Panc1 (cell line): ENCODE measurements at regions not wholly inside any gene's neighbourhood (a gene's known extent, or its start where the extent isn't known, plus 50 kb on each side); places are given as distances from the start of the nearest gene placed in this dataset.

Experiments used
- ATAC-seq: fragments of 200-7000 bp; cut with Tn5 transposase; 2 replicates; pipeline ENCODE4 v1.9.1; 2020; ENCODE audit warnings: mild to moderate bottlenecking, moderate library complexity
- BruUV-seq: library from RNA; stranded (reverse); fragments of 400-500 nt; replicated peaks from 2 replicates; lab custom pipeline; 2021; lab: Mats Ljungman, UMichigan
- CTCF ChIA-PET: fragments of 300-600 bp; sonication (Branson Sonifier 250); formaldehyde crosslinking; loops from one replicate; lab custom pipeline; 2022; ENCODE audit warnings: antibody characterized with exemption; lab: Charles Lee
- POLR2A ChIA-PET: fragments of 300-600 bp; sonication (Branson Sonifier 250); formaldehyde crosslinking; loops from one replicate; lab custom pipeline; 2022; ENCODE audit warnings: antibody characterized with exemption; lab: Charles Lee
- DNase-seq: peaks from one replicate; pipeline ENCODE4 v3.0.0-alpha.2; 2010; ENCODE audit warnings: low read depth, low spot score
- H3K27ac ChIP-seq: 2 replicates; pipeline ENCODE4 v1.5.1; 2011; ENCODE audit warnings: mild to moderate bottlenecking, low read length, inconsistent platforms
- H3K27me3 ChIP-seq: fragments of 200-500 bp; sonication (Bioruptor generic); 2 replicates; pipeline ENCODE4 v1.6.0; 2014; ENCODE audit warnings: low read length, inconsistent platforms; ENCODE audit not compliant: control insufficient read depth, insufficient read depth
- H3K36me3 ChIP-seq: fragments of 200-500 bp; sonication (Bioruptor generic); 2 replicates; pipeline ENCODE4 v1.5.1; 2014; ENCODE audit warnings: inconsistent platforms, mild to moderate bottlenecking, low read length, moderate library complexity; ENCODE audit not compliant: control insufficient read depth, insufficient read depth
- H3K4me1 ChIP-seq: 2 replicates; pipeline ENCODE4 v1.5.1; 2011; ENCODE audit warnings: inconsistent platforms, mild to moderate bottlenecking, low read length, moderate library complexity; ENCODE audit not compliant: control insufficient read depth, insufficient read depth
- H3K4me3 ChIP-seq, 2 experiments: 2 replicates each; pipeline ENCODE4 v1.5.1; 2011 to 2012; ENCODE audit warnings: low read depth in 2 of 2, low read length in 2 of 2, mild to moderate bottlenecking in 2 of 2, inconsistent platforms in 1 of 2, moderate library complexity in 1 of 2
- H3K9me3 ChIP-seq: fragments of 200-500 bp; sonication (Bioruptor generic); 2 replicates; pipeline ENCODE4 v1.5.1; 2014; ENCODE audit warnings: low read depth, mild to moderate bottlenecking, inconsistent platforms, low read length, moderate library complexity; ENCODE audit not compliant: control insufficient read depth, insufficient read depth
- POLR2AphosphoS5 ChIP-seq: IDR thresholded peaks from 2 replicates; pipeline ENCODE4 v1.6.1; 2012; ENCODE audit warnings: mild to moderate bottlenecking, low read depth, low read length, moderate library complexity
- SIN3A ChIP-seq: IDR thresholded peaks from 2 replicates; pipeline ENCODE4 v1.6.1; 2012; ENCODE audit warnings: low read depth, mild to moderate bottlenecking, low read length, moderate library complexity, borderline replicate concordance; ENCODE audit not compliant: insufficient read depth
- TCF7L2 ChIP-seq: IDR thresholded peaks from 2 replicates; pipeline ENCODE4 v1.6.1; 2011; ENCODE audit warnings: mild to moderate bottlenecking, low read depth, low read length, inconsistent platforms
- in situ Hi-C: cut with HindIII; loops from 2 replicates; pipeline ENCODE4 v1.10.0; 2016; ENCODE audit warnings: low sequenced_read_pairs, low pct_unique_long_range_greater_than_20kb
- intact Hi-C: fragments of 100-400 bp; cut with micrococcal nuclease; formaldehyde crosslinking; loops from one replicate; pipeline ENCODE4 v1.10.0; 2022; ENCODE audit not compliant: unreplicated experiment
- TF ChIP-seq, protein P1 (sequence below), 2 experiments: IDR thresholded peaks; 2 replicates each; pipeline ENCODE4 v1.6.1; 2011 to 2012; ENCODE audit warnings: low read depth in 2 of 2, control low read depth in 1 of 2, low read length in 1 of 2, mild to moderate bottlenecking in 1 of 2, moderate library complexity in 1 of 2; ENCODE audit not compliant: insufficient read depth in 1 of 2
- TF ChIP-seq, protein P2 (sequence below): fragments of 450-650 bp; IDR thresholded peaks from 2 replicates; pipeline ENCODE4 v1.5.1; 2017; ENCODE audit warnings: mild to moderate bottlenecking

DNA sequence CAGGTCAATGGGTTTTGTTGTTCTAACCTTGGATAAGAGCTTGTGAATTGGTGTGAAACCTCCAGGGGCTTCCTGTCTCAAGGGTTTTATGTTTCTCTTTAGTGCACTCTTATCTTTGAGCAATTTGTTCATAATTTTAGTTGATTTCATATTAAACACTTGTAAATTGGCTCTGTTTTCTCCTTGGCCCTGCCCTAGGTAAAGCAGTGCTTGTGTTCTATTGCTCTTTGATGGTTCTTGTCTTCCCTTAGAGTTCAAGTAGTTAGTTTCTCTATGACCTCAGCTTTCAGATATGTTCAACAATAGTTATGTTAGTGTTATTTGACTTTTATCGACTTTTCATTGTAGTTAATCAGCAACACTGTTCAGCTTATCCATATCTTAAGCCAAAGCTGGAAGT lies 566.4 kb upstream of the POT1 start:
- ChIA-PET POLR2A (no interaction called here), CTCF (no interaction called here)
- H3K4me1 ChIP-seq: no peaks in the 10 kb centered on the region
- no peaks in the 10 kb centered on the region for H3K27me3 ChIP-seq
- no peaks in the 10 kb centered on the region for H3K9me3 ChIP-seq
- H3K27ac ChIP-seq: no peak overlapping the region
- in situ Hi-C loops: no loop called here
- no peak for DNase-seq
- intact Hi-C loops: no loop called here
- H3K36me3 ChIP-seq: no peaks in the 10 kb centered on the region
- no TSS peak for BruUV-seq
- TF ChIP-seq, protein P1, sequence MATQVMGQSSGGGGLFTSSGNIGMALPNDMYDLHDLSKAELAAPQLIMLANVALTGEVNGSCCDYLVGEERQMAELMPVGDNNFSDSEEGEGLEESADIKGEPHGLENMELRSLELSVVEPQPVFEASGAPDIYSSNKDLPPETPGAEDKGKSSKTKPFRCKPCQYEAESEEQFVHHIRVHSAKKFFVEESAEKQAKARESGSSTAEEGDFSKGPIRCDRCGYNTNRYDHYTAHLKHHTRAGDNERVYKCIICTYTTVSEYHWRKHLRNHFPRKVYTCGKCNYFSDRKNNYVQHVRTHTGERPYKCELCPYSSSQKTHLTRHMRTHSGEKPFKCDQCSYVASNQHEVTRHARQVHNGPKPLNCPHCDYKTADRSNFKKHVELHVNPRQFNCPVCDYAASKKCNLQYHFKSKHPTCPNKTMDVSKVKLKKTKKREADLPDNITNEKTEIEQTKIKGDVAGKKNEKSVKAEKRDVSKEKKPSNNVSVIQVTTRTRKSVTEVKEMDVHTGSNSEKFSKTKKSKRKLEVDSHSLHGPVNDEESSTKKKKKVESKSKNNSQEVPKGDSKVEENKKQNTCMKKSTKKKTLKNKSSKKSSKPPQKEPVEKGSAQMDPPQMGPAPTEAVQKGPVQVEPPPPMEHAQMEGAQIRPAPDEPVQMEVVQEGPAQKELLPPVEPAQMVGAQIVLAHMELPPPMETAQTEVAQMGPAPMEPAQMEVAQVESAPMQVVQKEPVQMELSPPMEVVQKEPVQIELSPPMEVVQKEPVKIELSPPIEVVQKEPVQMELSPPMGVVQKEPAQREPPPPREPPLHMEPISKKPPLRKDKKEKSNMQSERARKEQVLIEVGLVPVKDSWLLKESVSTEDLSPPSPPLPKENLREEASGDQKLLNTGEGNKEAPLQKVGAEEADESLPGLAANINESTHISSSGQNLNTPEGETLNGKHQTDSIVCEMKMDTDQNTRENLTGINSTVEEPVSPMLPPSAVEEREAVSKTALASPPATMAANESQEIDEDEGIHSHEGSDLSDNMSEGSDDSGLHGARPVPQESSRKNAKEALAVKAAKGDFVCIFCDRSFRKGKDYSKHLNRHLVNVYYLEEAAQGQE (IDR thresholded peaks at IDR 0.05; ENCODE audit: insufficient read depth in 1 of 2, low read depth in 2 of 2, low read length in 1 of 2): no peak
- TF ChIP-seq, protein P2, sequence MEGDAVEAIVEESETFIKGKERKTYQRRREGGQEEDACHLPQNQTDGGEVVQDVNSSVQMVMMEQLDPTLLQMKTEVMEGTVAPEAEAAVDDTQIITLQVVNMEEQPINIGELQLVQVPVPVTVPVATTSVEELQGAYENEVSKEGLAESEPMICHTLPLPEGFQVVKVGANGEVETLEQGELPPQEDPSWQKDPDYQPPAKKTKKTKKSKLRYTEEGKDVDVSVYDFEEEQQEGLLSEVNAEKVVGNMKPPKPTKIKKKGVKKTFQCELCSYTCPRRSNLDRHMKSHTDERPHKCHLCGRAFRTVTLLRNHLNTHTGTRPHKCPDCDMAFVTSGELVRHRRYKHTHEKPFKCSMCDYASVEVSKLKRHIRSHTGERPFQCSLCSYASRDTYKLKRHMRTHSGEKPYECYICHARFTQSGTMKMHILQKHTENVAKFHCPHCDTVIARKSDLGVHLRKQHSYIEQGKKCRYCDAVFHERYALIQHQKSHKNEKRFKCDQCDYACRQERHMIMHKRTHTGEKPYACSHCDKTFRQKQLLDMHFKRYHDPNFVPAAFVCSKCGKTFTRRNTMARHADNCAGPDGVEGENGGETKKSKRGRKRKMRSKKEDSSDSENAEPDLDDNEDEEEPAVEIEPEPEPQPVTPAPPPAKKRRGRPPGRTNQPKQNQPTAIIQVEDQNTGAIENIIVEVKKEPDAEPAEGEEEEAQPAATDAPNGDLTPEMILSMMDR: no peak
- TF ChIP-seq TCF7L2 (no peak), SIN3A (no peak), POLR2AphosphoS5 (no peak)
- H3K4me3 ChIP-seq: no peak overlapping the region
- ATAC-seq: no peak

DNA sequence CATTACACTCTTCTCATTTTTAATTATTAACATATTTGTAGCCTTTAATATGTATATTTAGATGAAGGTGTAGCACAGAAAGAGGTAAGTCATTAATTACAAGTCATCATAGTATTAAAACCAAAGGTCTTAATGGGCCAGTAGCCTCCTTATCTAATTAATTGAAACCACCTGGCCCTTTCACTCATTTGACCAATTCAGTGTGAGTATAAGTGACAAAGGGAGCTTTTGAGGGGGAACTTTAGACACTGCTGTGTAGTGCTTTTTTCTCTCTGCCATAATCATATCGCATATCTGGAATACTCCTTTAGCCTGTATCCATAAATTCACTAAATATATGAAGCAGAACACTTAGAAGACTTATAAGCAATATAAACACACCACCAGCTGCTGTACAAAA lies 562.9 kb upstream of the POT1 start:
- DNase-seq: no peak
- no peaks in the 10 kb centered on the region for H3K9me3 ChIP-seq
- no peak overlapping the region for H3K27ac ChIP-seq
- intact Hi-C loops (no loop called here), in situ Hi-C loops (no loop called here)
- no peaks in the 10 kb centered on the region for H3K27me3 ChIP-seq
- no peak overlapping the region for H3K4me3 ChIP-seq
- H3K4me1 ChIP-seq: no peaks in the 10 kb centered on the region
- BruUV-seq: no TSS peak
- H3K36me3 ChIP-seq: no peaks in the 10 kb centered on the region
- ChIA-PET CTCF (interaction anchor here (0.7 kb wide), 1 partner anchor 35 kb away, joined by 4 read pairs; no protein-coding TSS in a partner anchor), POLR2A (no interaction called here)
- TF ChIP-seq POLR2AphosphoS5: no peak
- TF ChIP-seq TCF7L2: no peak
- no peak for TF ChIP-seq SIN3A
- ATAC-seq: no peak

DNA sequence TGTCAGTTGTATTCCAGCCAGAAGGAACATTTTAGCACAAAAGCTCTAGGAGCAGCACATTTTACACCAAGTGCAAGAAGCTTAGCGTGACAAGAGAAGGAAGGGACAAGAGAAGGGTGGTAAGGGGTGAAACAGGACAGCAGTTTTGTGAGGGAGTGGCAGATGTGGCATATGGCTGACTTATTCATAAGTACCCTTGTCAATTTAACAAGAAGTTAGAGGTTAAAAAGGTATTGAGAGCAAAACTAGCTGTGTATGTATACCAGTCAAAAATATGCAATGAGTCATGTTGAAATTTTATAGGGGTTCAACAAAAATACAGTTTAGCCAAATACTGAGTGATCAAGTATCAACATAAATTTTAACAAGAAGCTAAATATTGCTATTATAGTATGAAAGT lies 561.5 kb upstream of the POT1 start:
- H3K9me3 ChIP-seq: no peaks in the 10 kb centered on the region
- no peaks in the 10 kb centered on the region for H3K4me1 ChIP-seq
- no TSS peak for BruUV-seq
- ChIA-PET POLR2A (no interaction called here), CTCF (no interaction called here)
- in situ Hi-C loops (no loop called here), intact Hi-C loops (no loop called here)
- no peaks in the 10 kb centered on the region for H3K36me3 ChIP-seq
- DNase-seq (no peak), ATAC-seq (no peak)
- H3K27ac ChIP-seq: no peak overlapping the region
- H3K27me3 ChIP-seq: no peaks in the 10 kb centered on the region
- H3K4me3 ChIP-seq: no peak overlapping the region
- TF ChIP-seq TCF7L2 (no peak), SIN3A (no peak), POLR2AphosphoS5 (no peak)
- TF ChIP-seq, protein P2: no peak
- TF ChIP-seq, protein P1 (IDR thresholded peaks at IDR 0.05; ENCODE audit: insufficient read depth in 1 of 2, low read depth in 2 of 2, low read length in 1 of 2): no peak
